NB4 (cell line): ENCODE measurements at regions not wholly inside any gene's neighbourhood (a gene's known extent, or its start where the extent isn't known, plus 50 kb on each side); places are given as distances from the start of the nearest gene placed in this dataset.

Experiments
- DNase-seq: peaks from one replicate; pipeline ENCODE4 v3.0.0; 2010; ENCODE audit warnings: low read depth
- H3K4me3 ChIP-seq: one replicate; pipeline ENCODE4 v1.5.1; 2011; ENCODE audit warnings: mild to moderate bottlenecking, low read depth, low read length, moderate library complexity
- CTCF ChIP-seq: IDR thresholded peaks from one replicate; pipeline ENCODE4 v1.5.1; 2012; ENCODE audit warnings: low read depth, low read length
- MAX ChIP-seq: IDR thresholded peaks from 2 replicates; pipeline ENCODE4 v1.6.1; 2011; ENCODE audit warnings: low read depth, low read length
- MYC ChIP-seq: IDR thresholded peaks from 2 replicates; pipeline ENCODE4 v1.6.1; 2011; ENCODE audit warnings: low read depth, low read length
- POLR2A ChIP-seq: IDR thresholded peaks from 2 replicates; pipeline ENCODE4 v1.6.1; 2011; ENCODE audit warnings: mild to moderate bottlenecking; ENCODE audit not compliant: insufficient read length; ENCODE audit errors: extremely low read depth

- no peak overlapping the region for H3K4me3 ChIP-seq
- no peak for TF ChIP-seq CTCF
- TF ChIP-seq MAX, result no peak
- TF ChIP-seq MYC, result no peak
- no peak for TF ChIP-seq POLR2A
- no peak for DNase-seq
Observed at GRCh38 chr2:147173189-147173581, 671.6 kb upstream of the ACVR2A start.

- no peak overlapping the region for H3K4me3 ChIP-seq
- no peak for DNase-seq
- TF ChIP-seq MYC, result no peak
Observed at GRCh38 chr2:147172493-147173188, 672.2 kb upstream of the ACVR2A start.

GRCh38 chr2:147171941-147172340 lies 672.9 kb upstream of the ACVR2A start:
- DNase-seq, result no peak
- no peak for TF ChIP-seq POLR2A
- no peak overlapping the region for H3K4me3 ChIP-seq

- no peak for DNase-seq
- TF ChIP-seq MAX (no peak), MYC (no peak), CTCF (no peak), POLR2A (no peak)
- H3K4me3 ChIP-seq, result no peak overlapping the region
Observed at GRCh38 chr2:147170932-147171331, 673.9 kb upstream of the ACVR2A start.

- DNase-seq, result no peak
- no peak overlapping the region for H3K4me3 ChIP-seq
- TF ChIP-seq MYC, result no peak
- TF ChIP-seq CTCF, result no peak
- no peak for TF ChIP-seq MAX
- no peak for TF ChIP-seq POLR2A
Observed at GRCh38 chr2:147165697-147166382, 679.0 kb upstream of the ACVR2A start.

- no peak for TF ChIP-seq CTCF
- no peak for TF ChIP-seq POLR2A
- TF ChIP-seq MAX, result no peak
- TF ChIP-seq MYC, result no peak
- H3K4me3 ChIP-seq, result no peak overlapping the region
- DNase-seq, result no peak
Observed at GRCh38 chr2:147164563-147164962, 680.3 kb upstream of the ACVR2A start.

GRCh38 chr2:147161746-147162145 lies 683.1 kb upstream of the ACVR2A start:
- H3K4me3 ChIP-seq, result no peak overlapping the region
- DNase-seq, result no peak
- no peak for TF ChIP-seq MAX
- TF ChIP-seq CTCF, result no peak
- no peak for TF ChIP-seq MYC
- TF ChIP-seq POLR2A, result no peak
